A673 (cell line): ENCODE measurements at regions not wholly inside any gene's neighbourhood (a gene's known extent, or its start where the extent isn't known, plus 50 kb on each side); places are given as distances from the start of the nearest gene placed in this dataset.
"Not testable (repeated sequence)": the region's sequence is repeated elsewhere in the genome, so short reads cannot be mapped to it uniquely, and the experiment has no call there.

Experiments used
- BruUV-seq: library from RNA; stranded (reverse); fragments of 400-500 nt; replicated peaks from 2 replicates; lab custom pipeline; 2021; lab: Mats Ljungman, UMichigan
- CTCF ChIA-PET: fragments of 300-600 bp; sonication (Branson Sonifier 250); formaldehyde crosslinking; loops from one replicate; lab custom pipeline; 2022; ENCODE audit warnings: antibody characterized with exemption; lab: Charles Lee
- POLR2A ChIA-PET: fragments of 300-600 bp; sonication (Branson Sonifier 250); formaldehyde crosslinking; loops from one replicate; lab custom pipeline; 2022; ENCODE audit warnings: antibody characterized with exemption; ENCODE audit not compliant: low non-redundant PET; lab: Charles Lee
- DNase-seq: peaks from one replicate; pipeline ENCODE4 v3.0.0-alpha.2; 2015; ENCODE audit warnings: low spot score
- H3K27ac ChIP-seq: fragments of 200-600 bp; sonication (generic); 2 replicates; pipeline ENCODE4 v1.5.1; 2016; ENCODE audit warnings: mixed run types, low read depth, mild to moderate bottlenecking, mixed read lengths, antibody characterized with exemption, low read length; ENCODE audit not compliant: poor library complexity, severe bottlenecking
- H3K27me3 ChIP-seq: fragments of 200-600 bp; sonication (generic); replicated peaks from 2 replicates; pipeline ENCODE4 v1.6.1; 2017; ENCODE audit warnings: mixed run types, low read depth, mild to moderate bottlenecking, mixed read lengths, antibody characterized with exemption, low read length; ENCODE audit not compliant: insufficient read depth, poor library complexity
- H3K36me3 ChIP-seq: fragments of 200-600 bp; sonication (generic); 2 replicates; pipeline ENCODE4 v1.6.1; 2016; ENCODE audit warnings: mixed run types, mild to moderate bottlenecking, mixed read lengths, antibody characterized with exemption, low read length; ENCODE audit not compliant: insufficient read depth, poor library complexity, severe bottlenecking
- H3K4me1 ChIP-seq: fragments of 200-600 bp; sonication (generic); 2 replicates; pipeline ENCODE4 v1.6.1; 2017; ENCODE audit warnings: mixed run types, mild to moderate bottlenecking, mixed read lengths, antibody characterized with exemption, low read length; ENCODE audit not compliant: insufficient read depth, poor library complexity, severe bottlenecking
- H3K4me3 ChIP-seq: fragments of 200-600 bp; sonication (generic); 2 replicates; pipeline ENCODE4 v1.5.1; 2016; ENCODE audit warnings: low read depth, mixed run types, mild to moderate bottlenecking, mixed read lengths, low read length; ENCODE audit not compliant: poor library complexity, severe bottlenecking
- H3K9me3 ChIP-seq: fragments of 200-600 bp; sonication (generic); 2 replicates; pipeline ENCODE4 v1.6.1; 2016; ENCODE audit warnings: mixed run types, low read depth, mild to moderate bottlenecking, mixed read lengths, antibody characterized with exemption, low read length; ENCODE audit not compliant: poor library complexity, severe bottlenecking
- EZH2 ChIP-seq: fragments of 200-600 bp; sonication (generic); IDR thresholded peaks from 2 replicates; pipeline ENCODE4 v1.6.1; 2017; ENCODE audit warnings: borderline replicate concordance, low read depth, mild to moderate bottlenecking, mixed read lengths, antibody characterized with exemption, low read length; ENCODE audit not compliant: poor library complexity, severe bottlenecking
- intact Hi-C: fragments of 100-400 bp; cut with micrococcal nuclease; formaldehyde crosslinking; loops from one replicate; pipeline ENCODE4 v1.10.0; 2022; ENCODE audit not compliant: unreplicated experiment
- TF ChIP-seq, protein P1 (sequence below): fragments of 300-800, 200-600 bp; sonication (generic); conservative IDR thresholded peaks from 2 replicates; pipeline ENCODE4 v1.5.1; 2017; ENCODE audit warnings: low read depth, mild to moderate bottlenecking, antibody characterized with exemption, low read length, moderate library complexity, mixed read lengths

DNA sequence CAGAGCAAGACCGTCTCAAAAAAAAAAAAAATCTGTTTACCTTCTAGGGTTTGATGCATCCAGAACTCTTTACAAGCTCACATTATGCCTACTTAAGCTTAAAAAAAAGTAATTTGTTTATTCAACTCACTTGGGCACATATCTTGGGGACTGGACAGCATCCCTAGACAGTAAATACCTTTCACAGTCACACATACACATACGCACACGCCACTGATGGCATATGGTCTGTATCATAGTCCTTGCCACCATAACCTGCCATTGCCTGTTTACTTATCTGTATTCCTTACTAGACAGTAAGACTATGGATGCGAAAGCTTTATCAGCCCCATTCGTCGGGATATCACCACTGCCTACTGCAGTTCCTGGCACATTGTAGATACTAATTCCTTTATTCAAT is 446.3 kb upstream of the RGS18 start:
- Histone ChIP-seq H3K27me3 (no peaks in the 10 kb centered on the region), H3K27ac (no peak overlapping the region), H3K36me3 (no peaks in the 10 kb centered on the region), H3K9me3 (no peaks in the 10 kb centered on the region), H3K4me1 (no peaks in the 10 kb centered on the region), H3K4me3 (no peak overlapping the region)
- DNase-seq: no peak
- no TSS peak for BruUV-seq
- intact Hi-C loops: no loop called here
- TF ChIP-seq EZH2: no peak
- TF ChIP-seq, protein P1, sequence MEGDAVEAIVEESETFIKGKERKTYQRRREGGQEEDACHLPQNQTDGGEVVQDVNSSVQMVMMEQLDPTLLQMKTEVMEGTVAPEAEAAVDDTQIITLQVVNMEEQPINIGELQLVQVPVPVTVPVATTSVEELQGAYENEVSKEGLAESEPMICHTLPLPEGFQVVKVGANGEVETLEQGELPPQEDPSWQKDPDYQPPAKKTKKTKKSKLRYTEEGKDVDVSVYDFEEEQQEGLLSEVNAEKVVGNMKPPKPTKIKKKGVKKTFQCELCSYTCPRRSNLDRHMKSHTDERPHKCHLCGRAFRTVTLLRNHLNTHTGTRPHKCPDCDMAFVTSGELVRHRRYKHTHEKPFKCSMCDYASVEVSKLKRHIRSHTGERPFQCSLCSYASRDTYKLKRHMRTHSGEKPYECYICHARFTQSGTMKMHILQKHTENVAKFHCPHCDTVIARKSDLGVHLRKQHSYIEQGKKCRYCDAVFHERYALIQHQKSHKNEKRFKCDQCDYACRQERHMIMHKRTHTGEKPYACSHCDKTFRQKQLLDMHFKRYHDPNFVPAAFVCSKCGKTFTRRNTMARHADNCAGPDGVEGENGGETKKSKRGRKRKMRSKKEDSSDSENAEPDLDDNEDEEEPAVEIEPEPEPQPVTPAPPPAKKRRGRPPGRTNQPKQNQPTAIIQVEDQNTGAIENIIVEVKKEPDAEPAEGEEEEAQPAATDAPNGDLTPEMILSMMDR: no peak
- ChIA-PET POLR2A (no interaction called here), CTCF (no interaction called here)

GRCh38 chr1:191714845-191715244 is 443.4 kb upstream of the RGS18 start:
- TF ChIP-seq EZH2: no peak
- TF ChIP-seq, protein P1: no peak
- intact Hi-C loops: no loop called here
- Histone ChIP-seq H3K4me1 (no peaks in the 10 kb centered on the region), H3K4me3 (no peak overlapping the region), H3K9me3 (no peaks in the 10 kb centered on the region), H3K36me3 (no peaks in the 10 kb centered on the region), H3K27ac (no peak overlapping the region), H3K27me3 (no peaks in the 10 kb centered on the region)
- no TSS peak for BruUV-seq
- ChIA-PET CTCF (no interaction called here), POLR2A (no interaction called here)
- DNase-seq: peak; percentile 47

DNA sequence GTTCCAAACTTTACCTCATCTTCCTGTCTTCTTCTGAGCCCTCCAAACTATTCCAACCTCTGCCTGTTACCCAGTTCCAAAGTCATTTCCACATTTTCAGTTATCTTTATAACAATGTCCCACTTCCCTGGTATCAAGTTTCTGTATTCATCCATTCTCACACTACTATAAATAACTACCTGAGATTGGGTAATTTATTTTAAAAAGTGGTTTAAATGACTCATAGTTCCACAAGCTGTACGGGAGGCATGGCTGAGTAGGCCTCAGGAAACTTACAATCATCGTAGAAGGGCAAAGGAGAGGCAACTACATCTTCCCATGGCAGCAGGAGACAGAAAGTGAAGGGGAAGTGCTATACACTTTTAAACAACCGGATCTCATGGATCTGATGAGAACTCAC is 428.5 kb upstream of the RGS18 start:
- BruUV-seq: no TSS peak
- Histone ChIP-seq H3K4me3 (no peak overlapping the region), H3K36me3 (no peaks in the 10 kb centered on the region), H3K9me3 (no peaks in the 10 kb centered on the region), H3K27ac (no peak overlapping the region), H3K4me1 (no peaks in the 10 kb centered on the region), H3K27me3 (no peaks in the 10 kb centered on the region)
- DNase-seq: no peak
- TF ChIP-seq, protein P1: no peak
- TF ChIP-seq EZH2: no peak
- CTCF ChIA-PET: no interaction called here
- POLR2A ChIA-PET: no interaction called here
- intact Hi-C loops: no loop called here

- H3K36me3 ChIP-seq, CTCF ChIA-PET, DNase-seq, H3K4me1 ChIP-seq, POLR2A ChIA-PET, H3K4me3 ChIP-seq, H3K9me3 ChIP-seq, H3K27ac ChIP-seq, BruUV-seq, H3K27me3 ChIP-seq, intact Hi-C loops: not testable (repeated sequence)
These were observed 426.5 kb upstream of the RGS18 start for GRCh38 chr1:191731608-191732302.
